Bronchial epithelial cell (primary cell): ENCODE measurements at regions not wholly inside any gene's neighbourhood (a gene's known extent, or its start where the extent isn't known, plus 50 kb on each side); places are given as distances from the start of the nearest gene placed in this dataset.

ENCODE experiments used
- DNase-seq: peaks from one replicate; pipeline ENCODE4 v3.0.0-alpha.2; 2010; ENCODE audit warnings: low read depth
- FAIRE-seq: peaks from 2 replicates; lab custom pipeline; 2011; peaks lifted over from hg19 to GRCh38; lab: Jason Lieb, UNC
- H3K27me3 ChIP-seq: 2 replicates; pipeline ENCODE4 v1.5.1; 2011; ENCODE audit warnings: low read length; ENCODE audit not compliant: control insufficient read depth, insufficient read depth
- H3K36me3 ChIP-seq: 2 replicates; pipeline ENCODE4 v1.5.1; 2011; ENCODE audit warnings: low read length; ENCODE audit not compliant: control insufficient read depth, insufficient read depth
- H3K4me3 ChIP-seq: 2 replicates; pipeline ENCODE4 v1.5.1; 2011; ENCODE audit warnings: mild to moderate bottlenecking, low read depth, low read length, control low read depth
- CTCF ChIP-seq: IDR thresholded peaks from 2 replicates; pipeline ENCODE4 v1.5.1; 2011; ENCODE audit warnings: mild to moderate bottlenecking, moderate library complexity, low read length, control low read depth, inconsistent platforms; ENCODE audit not compliant: insufficient read depth, severe bottlenecking

DNA sequence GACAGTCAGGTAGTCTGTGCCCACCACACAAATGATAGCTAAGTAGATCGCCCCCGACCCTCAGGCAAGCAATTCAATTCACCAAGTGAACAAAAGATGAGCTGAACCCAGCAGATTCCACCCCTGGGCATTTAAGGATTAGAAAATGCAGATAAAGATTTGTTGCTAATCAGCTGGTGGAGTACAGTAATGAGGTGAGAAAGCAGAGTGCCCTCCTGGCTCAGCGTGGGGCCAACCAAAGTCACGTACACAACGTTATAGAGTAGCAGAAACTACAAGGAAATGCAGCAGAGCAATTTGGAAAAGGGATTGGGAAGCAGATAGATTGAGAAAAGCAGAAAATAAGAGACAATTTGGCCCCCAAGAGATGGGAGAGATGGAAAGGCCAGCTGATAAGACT is 91.2 kb downstream of the SOX9 start:
- no peaks in the 10 kb centered on the region for H3K36me3 ChIP-seq
- H3K27me3 ChIP-seq: peaks cover 5% of the 10 kb centered on the region
- DNase-seq (no peak), FAIRE-seq (no peak)
- no peak for TF ChIP-seq CTCF
- no peak overlapping the region for H3K4me3 ChIP-seq

DNA sequence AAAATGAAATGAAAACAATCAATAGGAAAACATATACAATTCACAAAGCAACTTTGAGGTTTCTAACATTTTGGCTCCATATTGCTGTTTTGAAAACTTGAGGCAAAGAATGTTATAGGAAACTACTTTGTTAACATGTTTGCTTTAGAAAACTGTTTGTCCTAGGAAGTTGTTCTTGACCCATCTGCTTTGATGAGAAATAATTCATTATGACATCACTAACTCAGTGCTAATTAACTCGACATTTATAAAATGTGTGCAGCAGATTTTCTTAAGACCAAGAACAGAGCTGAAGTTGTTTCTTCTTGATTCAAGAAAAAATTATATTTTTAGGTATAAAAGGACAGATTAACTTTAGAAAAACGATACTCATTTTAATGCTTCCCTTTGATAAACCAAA is 94.7 kb downstream of the SOX9 start:
- no peak overlapping the region for H3K4me3 ChIP-seq
- peaks cover 24% of the 10 kb centered on the region for H3K27me3 ChIP-seq
- DNase-seq (no peak), FAIRE-seq (no peak)
- no peak for TF ChIP-seq CTCF
- H3K36me3 ChIP-seq: no peaks in the 10 kb centered on the region

DNA sequence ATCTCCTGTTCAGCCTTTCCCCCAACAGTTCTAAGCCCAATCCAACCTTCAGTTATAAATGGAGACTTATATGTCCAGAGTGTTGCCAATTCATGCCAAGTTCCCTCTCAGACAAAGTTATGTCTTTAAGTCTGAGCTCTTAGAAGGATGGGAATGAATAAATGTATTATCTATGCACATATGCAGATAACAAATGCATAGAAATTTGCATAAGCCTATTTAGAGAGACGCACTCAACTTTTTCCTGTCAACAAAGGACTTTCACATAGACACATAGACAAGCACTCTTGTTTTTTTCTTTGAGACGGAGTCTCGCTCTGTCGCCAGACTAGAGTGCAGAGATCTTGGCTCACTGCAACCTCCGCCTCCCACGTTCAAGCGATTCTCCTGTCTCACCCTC is 95.1 kb downstream of the SOX9 start:
- Histone ChIP-seq H3K4me3 (no peak overlapping the region), H3K27me3 (peaks cover 28% of the 10 kb centered on the region), H3K36me3 (no peaks in the 10 kb centered on the region)
- DNase-seq (no peak), FAIRE-seq (no peak)
- no peak for TF ChIP-seq CTCF

- no peak for FAIRE-seq
- Histone ChIP-seq H3K27me3 (peaks cover 33% of the 10 kb centered on the region), H3K36me3 (no peaks in the 10 kb centered on the region), H3K4me3 (no peak overlapping the region)
- TF ChIP-seq CTCF: no peak
- no peak for DNase-seq
These were observed 98.5 kb downstream of the SOX9 start for GRCh38 chr17:72219137-72219823.

DNA sequence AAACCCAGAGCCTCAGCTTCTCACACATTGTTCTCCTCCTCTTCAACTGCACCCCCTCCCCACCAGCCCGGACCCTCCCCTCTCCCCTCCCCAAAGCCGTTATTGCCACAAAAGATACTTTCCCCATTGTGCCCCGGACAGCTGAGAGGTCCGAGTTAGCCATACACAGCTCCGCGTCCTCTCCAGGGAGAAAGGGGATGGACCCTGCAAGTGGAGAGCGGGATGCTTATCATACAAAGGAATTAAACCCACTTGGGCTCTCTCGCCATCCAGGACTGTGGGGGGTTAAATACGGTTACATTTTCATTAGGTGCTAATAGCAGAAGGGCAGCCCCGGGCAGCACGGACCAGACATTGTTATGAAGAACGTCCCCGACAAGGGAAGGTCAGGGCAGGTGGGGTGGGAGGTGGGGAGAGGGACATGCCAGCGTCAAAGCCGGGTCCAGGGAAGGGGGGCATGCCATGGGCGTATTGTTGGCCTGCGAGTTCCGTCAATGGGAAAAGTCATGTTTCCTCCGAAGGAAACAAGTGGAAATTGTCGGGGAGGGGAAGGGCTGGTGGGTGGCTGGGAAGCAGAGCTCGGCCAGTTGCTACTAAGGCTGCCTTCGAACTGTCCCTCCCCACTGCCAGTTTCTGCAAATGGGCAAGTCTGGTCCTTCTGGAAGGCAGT is 99.1 kb downstream of the SOX9 start:
- TF ChIP-seq CTCF: no peak
- H3K4me3 ChIP-seq: no peak overlapping the region
- no peaks in the 10 kb centered on the region for H3K36me3 ChIP-seq
- FAIRE-seq (no peak), DNase-seq (no peak)
- peaks cover 33% of the 10 kb centered on the region for H3K27me3 ChIP-seq
